Thyroid gland (tissue), 4 donors: ENCODE measurements at regions not wholly inside any gene's neighbourhood (a gene's known extent, or its start where the extent isn't known, plus 50 kb on each side); places are given as distances from the start of the nearest gene placed in this dataset.

ENCODE experiments used
- DNase-seq, 2 donors: peaks; one replicate each; pipeline ENCODE4 v3.0.0-alpha.2; 2019
- H3K27ac ChIP-seq, 3 donors: fragments of 200-600 bp; sonication (generic); 1 replicate in 2 of 3; 2 replicates in 1 of 3; pipeline ENCODE4 v1.5.1; 2016 to 2019; ENCODE audit warnings: mild to moderate bottlenecking in 1 of 3, moderate library complexity in 1 of 3
- H3K27me3 ChIP-seq: fragments of 200-600 bp; sonication (generic); one replicate; pipeline ENCODE4 v1.5.1; 2019
- H3K36me3 ChIP-seq, 2 donors: fragments of 200-600 bp; sonication (generic); one replicate each; pipeline ENCODE4 v1.5.1; 2016 to 2019
- H3K4me1 ChIP-seq, 2 donors: fragments of 200-600 bp; sonication (generic); one replicate each; pipeline ENCODE4 v1.5.1; 2017 to 2019
- H3K4me3 ChIP-seq, 3 donors: fragments of 200-600 bp; sonication (generic); replicated peaks in 1 of 3; 1 replicate in 2 of 3; 2 replicates in 1 of 3; pipeline ENCODE4 v1.5.1; 2016; ENCODE audit warnings: mild to moderate bottlenecking in 1 of 3
- H3K9me3 ChIP-seq: fragments of 200-600 bp; sonication (generic); one replicate; pipeline ENCODE4 v1.5.1; 2017
- CTCF ChIP-seq, 6 experiments: fragments of 200-600 bp in 3 of 6; fragments of 450-650 bp in 3 of 6; sonication (generic) in 3 of 6; IDR thresholded peaks; one replicate each; pipeline ENCODE4 v1.5.1; 2016 to 2019; ENCODE audit warnings: antibody characterized with exemption in 6 of 6, mild to moderate bottlenecking in 2 of 6, inconsistent platforms in 1 of 6, moderate library complexity in 1 of 6
- POLR2A ChIP-seq, 2 donors: fragments of 450-650 bp; IDR thresholded peaks; one replicate each; pipeline ENCODE4 v1.6.1; 2017; ENCODE audit warnings: antibody characterized with exemption in 2 of 2, mild to moderate bottlenecking in 2 of 2, moderate library complexity in 1 of 2
- WGBS, 2 donors: methylation state at CpG; one replicate each; pipeline ENCODE4 v1.1.5; 2017; 5-methylcytosine and 5-hydroxymethylcytosine counted together
- intact Hi-C: fragments of 100-400 bp; cut with DNase I; formaldehyde crosslinking; loops from one replicate; pipeline ENCODE4 v1.15.1; 2023

- Histone ChIP-seq H3K4me3 (no peak overlapping the region), H3K27me3 (no peaks in the 10 kb centered on the region), H3K9me3 (no peaks in the 10 kb centered on the region), H3K36me3 (no peaks in the 10 kb centered on the region), H3K27ac (no peak overlapping the region), H3K4me1 (no peaks in the 10 kb centered on the region)
- intact Hi-C loops, result no loop called here
- TF ChIP-seq POLR2A (IDR thresholded peaks at IDR 0.05), result no peak
- TF ChIP-seq CTCF (IDR thresholded peaks at IDR 0.05), result no peak
- 79 to 80% methylated on average over 7 of the region's 7 CpGs for WGBS, 2 donors
- no peak for DNase-seq
Measured at GRCh38 chr12:67820694-67821093, 168.6 kb upstream of the IFNG-AS1 start.

- Histone ChIP-seq H3K36me3 (no peaks in the 10 kb centered on the region), H3K4me1 (no peaks in the 10 kb centered on the region), H3K27ac (no peak overlapping the region), H3K27me3 (no peaks in the 10 kb centered on the region), H3K4me3 (no peak overlapping the region), H3K9me3 (no peaks in the 10 kb centered on the region)
- DNase-seq, result no peak
- no peak for TF ChIP-seq CTCF (IDR thresholded peaks at IDR 0.05)
- no peak for TF ChIP-seq POLR2A (IDR thresholded peaks at IDR 0.05)
- WGBS, 2 donors, result 97 to 100% methylated on average over 1 of the region's 1 CpG
- intact Hi-C loops, result no loop called here
Measured at GRCh38 chr12:67822826-67823225, 166.4 kb upstream of the IFNG-AS1 start.

GRCh38 chr12:67826148-67826547 is 163.1 kb upstream of the IFNG-AS1 start:
- H3K4me1 ChIP-seq, result no peaks in the 10 kb centered on the region
- H3K27ac ChIP-seq, result no peak overlapping the region
- H3K9me3 ChIP-seq, result no peaks in the 10 kb centered on the region
- 70 to 75% methylated on average over 2 of the region's 2 CpGs for WGBS, 2 donors
- H3K27me3 ChIP-seq, result no peaks in the 10 kb centered on the region
- no peak for DNase-seq
- H3K4me3 ChIP-seq, result no peak overlapping the region
- TF ChIP-seq CTCF (IDR thresholded peaks at IDR 0.05) (no peak), POLR2A (IDR thresholded peaks at IDR 0.05) (no peak)
- intact Hi-C loops, result no loop called here
- no peaks in the 10 kb centered on the region for H3K36me3 ChIP-seq

- Histone ChIP-seq H3K4me1 (no peaks in the 10 kb centered on the region), H3K27me3 (no peaks in the 10 kb centered on the region), H3K9me3 (no peaks in the 10 kb centered on the region), H3K36me3 (no peaks in the 10 kb centered on the region), H3K27ac (peak overlapping the region in 1 of 3 donors; percentile 26), H3K4me3 (no peak overlapping the region)
- WGBS, 2 donors, result 88 to 91% methylated on average over 5 of the region's 5 CpGs
- no peak for DNase-seq
- TF ChIP-seq POLR2A (IDR thresholded peaks at IDR 0.05) (no peak), CTCF (IDR thresholded peaks at IDR 0.05) (no peak)
- intact Hi-C loops, result no loop called here
Measured at GRCh38 chr12:67826946-67827720, 162.1 kb upstream of the IFNG-AS1 start.

GRCh38 chr12:67827820-67828383 is 161.3 kb upstream of the IFNG-AS1 start:
- no peak overlapping the region for H3K4me3 ChIP-seq
- intact Hi-C loops, result no loop called here
- WGBS, 2 donors, result 53 to 68% methylated on average over 7 of the region's 7 CpGs
- no peak for TF ChIP-seq CTCF (IDR thresholded peaks at IDR 0.05)
- TF ChIP-seq POLR2A (IDR thresholded peaks at IDR 0.05), result no peak
- H3K4me1 ChIP-seq, result no peaks in the 10 kb centered on the region
- no peaks in the 10 kb centered on the region for H3K27me3 ChIP-seq
- no peaks in the 10 kb centered on the region for H3K36me3 ChIP-seq
- H3K27ac ChIP-seq, result peak overlapping the region in 1 of 3 donors; percentile 26
- DNase-seq, result no peak
- no peaks in the 10 kb centered on the region for H3K9me3 ChIP-seq
